ENCODE measurements at regions not wholly inside any gene's neighbourhood (a gene's known extent, or its start where the extent isn't known, plus 50 kb on each side); places are given as distances from the start of the nearest gene placed in this dataset.

DNA sequence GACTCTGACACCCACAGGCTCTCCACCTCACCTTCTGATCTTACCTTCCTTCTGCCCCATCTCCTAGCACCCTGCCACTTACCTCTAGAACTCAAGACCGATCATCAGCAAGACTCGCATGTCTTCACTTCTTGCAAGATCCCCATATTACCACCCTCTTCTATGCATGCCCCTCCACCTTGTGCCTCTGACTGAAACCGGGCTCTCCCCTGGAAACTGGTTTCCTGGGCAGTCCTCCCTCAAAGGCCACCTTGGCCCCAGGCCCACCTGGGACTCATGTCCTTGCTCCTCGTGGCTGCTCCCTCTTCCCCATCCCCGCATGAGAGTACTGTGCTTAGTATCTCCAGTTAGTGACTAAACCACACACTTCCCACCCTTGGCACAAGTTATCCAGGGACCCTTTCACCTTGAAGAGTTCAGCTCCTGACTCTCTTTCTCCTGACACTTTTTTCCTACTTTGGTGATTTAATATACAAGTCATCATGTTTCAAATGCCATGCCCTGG lies 136.7 kb downstream of the SPATA19 start:
- intact Hi-C loops (cut with DNase I): no loop called here
- Histone ChIP-seq H3K36me3 (ENCODE audit: control insufficient read depth in 2 of 3, insufficient read depth in 3 of 3, low read length in 3 of 3) (no peaks in the 10 kb centered on the region), H3K27me3 (ENCODE audit: control insufficient read depth, insufficient read depth, low read length) (no peaks in the 10 kb centered on the region), H3K4me3 (ENCODE audit: low read length in 3 of 3) (no peak overlapping the region), H3K27ac (ENCODE audit: low read depth in 2 of 2, low read length in 2 of 2) (no peak overlapping the region), H3K4me1 (ENCODE audit: control insufficient read depth in 2 of 3, insufficient read depth in 2 of 3, low read depth in 1 of 3, low read length in 3 of 3) (no peaks in the 10 kb centered on the region), H3K9me3 (ENCODE audit: control insufficient read depth in 2 of 3, insufficient read depth in 1 of 3, low read length in 3 of 3) (no peaks in the 10 kb centered on the region), H3K9ac (ENCODE audit: low read length in 3 of 3) (no peak overlapping the region)
- no peak for FAIRE-seq
- TF ChIP-seq, protein P1, sequence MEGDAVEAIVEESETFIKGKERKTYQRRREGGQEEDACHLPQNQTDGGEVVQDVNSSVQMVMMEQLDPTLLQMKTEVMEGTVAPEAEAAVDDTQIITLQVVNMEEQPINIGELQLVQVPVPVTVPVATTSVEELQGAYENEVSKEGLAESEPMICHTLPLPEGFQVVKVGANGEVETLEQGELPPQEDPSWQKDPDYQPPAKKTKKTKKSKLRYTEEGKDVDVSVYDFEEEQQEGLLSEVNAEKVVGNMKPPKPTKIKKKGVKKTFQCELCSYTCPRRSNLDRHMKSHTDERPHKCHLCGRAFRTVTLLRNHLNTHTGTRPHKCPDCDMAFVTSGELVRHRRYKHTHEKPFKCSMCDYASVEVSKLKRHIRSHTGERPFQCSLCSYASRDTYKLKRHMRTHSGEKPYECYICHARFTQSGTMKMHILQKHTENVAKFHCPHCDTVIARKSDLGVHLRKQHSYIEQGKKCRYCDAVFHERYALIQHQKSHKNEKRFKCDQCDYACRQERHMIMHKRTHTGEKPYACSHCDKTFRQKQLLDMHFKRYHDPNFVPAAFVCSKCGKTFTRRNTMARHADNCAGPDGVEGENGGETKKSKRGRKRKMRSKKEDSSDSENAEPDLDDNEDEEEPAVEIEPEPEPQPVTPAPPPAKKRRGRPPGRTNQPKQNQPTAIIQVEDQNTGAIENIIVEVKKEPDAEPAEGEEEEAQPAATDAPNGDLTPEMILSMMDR (IDR thresholded peaks at IDR 0.05; ENCODE audit: borderline replicate concordance, extremely low read depth, insufficient read depth): no peak
- peak in 1 of 5 donors; percentile 15 for DNase-seq

DNA sequence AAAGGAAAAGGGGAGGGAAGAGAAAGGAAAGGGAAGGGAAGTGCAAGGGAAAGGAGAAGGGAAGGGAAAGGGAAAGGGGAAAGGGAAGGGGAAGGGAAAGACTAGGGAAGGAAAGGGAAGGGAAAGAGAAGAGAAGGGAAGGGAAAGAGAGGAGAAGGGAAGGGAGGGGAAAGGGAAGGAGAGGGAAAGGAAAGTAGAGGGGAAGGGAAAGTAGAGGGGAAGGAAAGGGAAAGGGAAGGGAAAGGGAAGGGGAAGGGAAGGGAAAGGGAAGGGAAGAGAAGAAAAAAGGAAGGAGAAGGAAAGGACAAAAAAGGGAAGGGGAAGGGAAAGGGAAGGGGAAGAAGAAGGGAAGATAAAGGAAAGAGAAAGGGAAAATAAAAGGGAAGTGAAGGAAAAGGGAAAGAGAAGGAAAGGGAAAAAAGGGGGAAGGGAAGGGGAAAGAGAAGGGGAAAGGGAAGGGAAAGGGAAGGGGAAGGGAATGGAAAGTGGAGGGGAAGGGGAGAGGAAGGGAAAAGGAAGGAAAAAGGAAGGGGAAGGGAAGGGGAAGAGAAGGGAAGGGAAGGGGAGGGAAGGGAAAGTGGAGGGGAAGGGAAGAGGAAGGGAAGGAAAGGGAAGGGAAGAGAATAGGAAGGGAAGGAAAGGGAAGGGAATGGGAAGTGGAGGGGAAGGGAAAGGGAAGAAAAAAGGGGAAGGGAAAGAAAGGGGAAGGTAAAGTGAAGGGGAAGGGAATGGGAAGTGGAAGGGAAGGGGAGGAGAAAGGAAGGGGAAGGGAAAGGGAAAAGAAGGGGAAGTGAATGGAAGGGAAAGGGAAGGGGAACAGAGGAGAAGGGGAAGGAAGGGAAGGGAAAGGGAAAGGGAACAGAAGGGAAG lies 138.2 kb downstream of the SPATA19 start:
- Histone ChIP-seq H3K27ac (ENCODE audit: low read depth in 2 of 2, low read length in 2 of 2) (no peak overlapping the region), H3K4me1 (ENCODE audit: control insufficient read depth in 2 of 3, insufficient read depth in 2 of 3, low read depth in 1 of 3, low read length in 3 of 3) (no peaks in the 10 kb centered on the region), H3K4me3 (ENCODE audit: low read length in 3 of 3) (no peak overlapping the region), H3K9ac (ENCODE audit: low read length in 3 of 3) (no peak overlapping the region), H3K36me3 (ENCODE audit: control insufficient read depth in 2 of 3, insufficient read depth in 3 of 3, low read length in 3 of 3) (no peaks in the 10 kb centered on the region), H3K9me3 (ENCODE audit: control insufficient read depth in 2 of 3, insufficient read depth in 1 of 3, low read length in 3 of 3) (no peaks in the 10 kb centered on the region), H3K27me3 (ENCODE audit: control insufficient read depth, insufficient read depth, low read length) (no peaks in the 10 kb centered on the region)
- TF ChIP-seq, protein P1 (IDR thresholded peaks at IDR 0.05; ENCODE audit: borderline replicate concordance, extremely low read depth, insufficient read depth): no peak
- FAIRE-seq (no peak), DNase-seq (no peak)
- intact Hi-C loops (cut with DNase I): no loop called here

DNA sequence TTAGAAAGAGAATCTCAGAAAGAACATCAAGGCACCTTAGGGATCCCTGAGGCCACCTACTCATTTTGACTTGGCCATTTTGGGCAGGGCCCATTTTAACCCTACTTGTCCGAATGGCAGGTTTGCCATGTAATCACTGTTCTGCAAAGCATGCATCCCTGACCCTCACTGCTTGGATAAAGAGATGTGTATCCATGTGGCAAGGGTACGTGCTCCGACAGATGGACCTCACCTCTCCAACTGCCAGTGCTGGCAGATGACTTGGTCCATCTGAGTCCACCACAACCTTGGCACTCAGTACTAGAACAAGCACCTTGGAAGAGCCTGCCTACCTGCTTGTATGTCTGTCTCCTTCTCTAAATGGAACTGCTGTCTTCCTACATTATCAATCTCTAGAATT lies 139.4 kb downstream of the SPATA19 start:
- Histone ChIP-seq H3K9me3 (ENCODE audit: control insufficient read depth in 2 of 3, insufficient read depth in 1 of 3, low read length in 3 of 3) (no peaks in the 10 kb centered on the region), H3K4me1 (ENCODE audit: control insufficient read depth in 2 of 3, insufficient read depth in 2 of 3, low read depth in 1 of 3, low read length in 3 of 3) (no peaks in the 10 kb centered on the region), H3K4me3 (ENCODE audit: low read length in 3 of 3) (no peak overlapping the region), H3K36me3 (ENCODE audit: control insufficient read depth in 2 of 3, insufficient read depth in 3 of 3, low read length in 3 of 3) (no peaks in the 10 kb centered on the region), H3K27ac (ENCODE audit: low read depth in 2 of 2, low read length in 2 of 2) (no peak overlapping the region), H3K9ac (ENCODE audit: low read length in 3 of 3) (no peak overlapping the region), H3K27me3 (ENCODE audit: control insufficient read depth, insufficient read depth, low read length) (no peaks in the 10 kb centered on the region)
- DNase-seq (no peak), FAIRE-seq (no peak)
- TF ChIP-seq, protein P1 (IDR thresholded peaks at IDR 0.05; ENCODE audit: borderline replicate concordance, extremely low read depth, insufficient read depth): no peak
- intact Hi-C loops (cut with DNase I): no loop called here
